Spinal cord (tissue), 9 donors: ENCODE measurements at regions not wholly inside any gene's neighbourhood (a gene's known extent, or its start where the extent isn't known, plus 50 kb on each side); places are given as distances from the start of the nearest gene placed in this dataset.

Source experiments
- DNase-seq, 6 donors: peaks; one replicate each; pipeline versions ENCODE4 v3.0.0 to v3.0.0-alpha.2; 2013 to 2015; ENCODE audit warnings: low spot score in 6 of 6, low read depth in 4 of 6
- H3K27ac ChIP-seq: one replicate; pipeline ENCODE4 v1.5.1; 2013; ENCODE audit warnings: low read depth, low read length, control low read depth
- H3K27me3 ChIP-seq: one replicate; pipeline ENCODE4 v1.6.1; 2013; ENCODE audit warnings: low read length; ENCODE audit not compliant: control insufficient read depth, insufficient read depth
- H3K36me3 ChIP-seq: one replicate; pipeline ENCODE4 v1.6.1; 2013; ENCODE audit warnings: low read length; ENCODE audit not compliant: control insufficient read depth, insufficient read depth
- H3K4me1 ChIP-seq: one replicate; pipeline ENCODE4 v1.6.1; 2013; ENCODE audit warnings: low read length; ENCODE audit not compliant: control insufficient read depth, insufficient read depth
- H3K4me3 ChIP-seq: one replicate; pipeline ENCODE4 v1.5.1; 2013; ENCODE audit warnings: low read depth, low read length, control low read depth
- H3K9me3 ChIP-seq: one replicate; pipeline ENCODE4 v1.6.1; 2013; ENCODE audit warnings: low read length; ENCODE audit not compliant: control insufficient read depth, insufficient read depth
- WGBS: methylation state at CpG from one replicate; pipeline ENCODE4 v1.1.5; 2013; ENCODE audit warnings: missing lambda C conversion rate; ENCODE audit not compliant: insufficient coverage; 5-methylcytosine and 5-hydroxymethylcytosine counted together
- donor health status: healthy.

DNA sequence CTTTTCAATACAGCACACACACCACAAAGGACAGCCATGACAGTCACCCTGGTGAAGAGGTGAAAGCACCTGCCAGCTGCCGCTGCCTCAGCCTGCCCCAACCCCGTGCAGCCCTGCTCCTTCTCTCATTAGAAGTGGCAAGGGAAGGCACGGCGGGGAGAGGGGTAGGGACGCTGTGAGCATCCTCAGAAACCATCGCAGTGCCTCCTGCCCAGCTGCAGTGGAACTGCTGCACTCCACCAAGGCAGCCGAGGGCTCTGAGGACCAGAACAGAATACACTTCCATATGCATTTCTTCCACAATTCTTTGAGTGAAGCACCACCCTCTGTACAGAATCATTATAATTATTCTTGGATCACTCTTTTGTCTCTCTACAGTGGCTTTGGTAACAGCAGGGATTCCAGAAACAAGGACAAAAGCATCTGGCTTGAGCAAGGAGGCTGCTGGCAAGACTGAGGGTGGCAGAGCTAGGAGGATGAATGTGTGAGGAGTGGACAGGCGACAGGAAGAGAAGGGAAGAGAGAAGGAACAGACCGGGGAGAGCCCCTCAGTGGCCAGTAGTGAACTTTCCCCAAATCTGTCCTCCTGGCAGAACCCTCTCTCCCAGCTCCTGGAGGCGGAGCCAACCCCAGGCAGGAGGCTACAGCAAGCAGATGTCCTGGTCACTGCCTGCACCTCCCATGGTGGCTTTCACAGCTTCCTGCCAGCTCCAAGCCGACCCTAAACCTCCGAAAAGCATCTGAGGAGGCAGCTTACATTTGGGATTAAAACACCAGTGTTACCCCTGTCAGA lies 73.2 kb downstream of the MTNR1A start:
- H3K4me1 ChIP-seq, result peaks cover 18% of the 10 kb centered on the region
- DNase-seq, result no peak
- no peaks in the 10 kb centered on the region for H3K36me3 ChIP-seq
- H3K9me3 ChIP-seq, result no peaks in the 10 kb centered on the region
- 77% methylated on average over 10 of the region's 12 CpGs for whole genome bisulfite sequencing
- no peaks in the 10 kb centered on the region for H3K27me3 ChIP-seq
- no peak overlapping the region for H3K4me3 ChIP-seq
- no peak overlapping the region for H3K27ac ChIP-seq

DNA sequence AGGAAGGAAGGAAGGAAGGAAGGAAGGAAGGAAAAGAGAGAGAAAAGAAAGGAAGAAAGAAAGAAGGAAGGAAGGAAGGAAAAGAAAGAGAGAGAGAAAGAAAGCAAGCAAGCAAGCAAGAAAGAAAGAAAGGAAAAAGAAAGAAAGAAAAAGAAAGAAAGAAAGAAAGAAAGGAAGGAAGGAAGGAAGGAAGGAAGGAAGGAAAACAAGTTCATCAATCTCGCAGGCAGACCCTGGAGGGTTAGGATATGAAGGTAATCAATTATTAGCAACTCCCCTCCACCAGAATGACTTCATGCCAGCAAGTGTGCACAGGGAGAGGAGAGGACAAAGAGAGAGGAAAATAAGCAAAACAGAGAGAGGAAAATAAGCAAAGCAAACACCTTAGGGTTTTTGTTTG lies 80.2 kb downstream of the MTNR1A start:
- Histone ChIP-seq H3K4me1 (no peaks in the 10 kb centered on the region), H3K4me3 (no peak overlapping the region), H3K36me3 (no peaks in the 10 kb centered on the region), H3K27me3 (no peaks in the 10 kb centered on the region), H3K27ac (no peak overlapping the region), H3K9me3 (no peaks in the 10 kb centered on the region)
- WGBS, result no CpG with 5 or more reads among the region's 1 CpG
- no peak for DNase-seq

DNA sequence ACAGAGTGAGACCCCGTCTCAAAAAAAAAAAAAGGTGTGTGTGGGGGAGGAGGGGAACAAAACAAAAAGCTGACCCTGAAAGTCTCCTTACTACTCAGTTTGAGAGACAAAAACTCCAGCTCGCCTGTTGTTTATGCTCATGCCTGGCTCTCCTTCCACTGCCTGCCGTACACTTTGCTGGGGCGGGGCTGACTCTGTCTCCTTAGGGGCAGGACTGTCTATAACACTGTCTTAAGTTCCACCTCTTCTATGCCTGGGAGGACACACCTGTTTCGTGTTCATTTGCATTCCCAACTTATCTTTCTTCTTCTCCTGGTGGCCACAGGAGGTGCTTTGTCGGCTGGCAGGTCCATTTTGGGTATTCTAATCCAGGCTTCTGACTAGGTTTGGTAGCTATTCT lies 81.4 kb downstream of the MTNR1A start:
- Histone ChIP-seq H3K4me1 (no peaks in the 10 kb centered on the region), H3K27ac (no peak overlapping the region), H3K9me3 (no peaks in the 10 kb centered on the region), H3K27me3 (no peaks in the 10 kb centered on the region), H3K4me3 (no peak overlapping the region), H3K36me3 (no peaks in the 10 kb centered on the region)
- no peak for DNase-seq
- WGBS, result 58% methylated on average over 5 of the region's 6 CpGs

- Histone ChIP-seq H3K4me1 (no peaks in the 10 kb centered on the region), H3K36me3 (no peaks in the 10 kb centered on the region), H3K27ac (no peak overlapping the region), H3K27me3 (no peaks in the 10 kb centered on the region), H3K4me3 (no peak overlapping the region), H3K9me3 (no peaks in the 10 kb centered on the region)
- DNase-seq, result peak in 4 of 6 donors; percentile 28 to 84 (median 50)
- WGBS, result 23% methylated on average over 4 of the region's 4 CpGs
Observed at GRCh38 chr4:186472948-186473347, 82.4 kb downstream of the MTNR1A start.

DNA sequence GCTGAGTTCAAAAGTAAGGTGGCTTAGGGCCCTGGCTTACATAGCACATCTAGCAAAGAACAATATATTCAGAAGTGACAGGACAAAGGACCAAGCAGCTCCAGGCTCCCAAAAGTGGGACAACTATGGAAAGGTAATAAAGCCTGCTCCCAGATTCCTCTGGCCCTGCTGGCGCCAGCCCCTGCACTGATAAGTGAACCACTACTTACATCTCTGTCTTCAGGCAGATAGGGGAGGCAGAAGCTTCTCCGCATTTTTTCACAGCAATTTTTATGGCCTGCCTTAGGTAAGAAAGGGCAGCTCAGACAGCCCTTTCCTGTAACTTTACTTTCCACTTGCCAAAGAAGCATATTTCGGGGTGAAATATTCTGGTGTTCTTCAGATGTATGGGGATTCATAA lies 83.9 kb downstream of the MTNR1A start:
- H3K36me3 ChIP-seq, result no peaks in the 10 kb centered on the region
- no peaks in the 10 kb centered on the region for H3K4me1 ChIP-seq
- H3K27me3 ChIP-seq, result no peaks in the 10 kb centered on the region
- no peak overlapping the region for H3K4me3 ChIP-seq
- WGBS, result 40% methylated on average over 1 of the region's 3 CpGs
- H3K27ac ChIP-seq, result no peak overlapping the region
- no peak for DNase-seq
- no peaks in the 10 kb centered on the region for H3K9me3 ChIP-seq

- Histone ChIP-seq H3K27ac (no peak overlapping the region), H3K4me3 (no peak overlapping the region), H3K27me3 (no peaks in the 10 kb centered on the region), H3K9me3 (no peaks in the 10 kb centered on the region), H3K36me3 (no peaks in the 10 kb centered on the region), H3K4me1 (no peaks in the 10 kb centered on the region)
- no peak for DNase-seq
- no CpG with 5 or more reads among the region's 5 CpGs for WGBS
Observed at GRCh38 chr4:186458050-186458449, 97.3 kb downstream of the MTNR1A start.

DNA sequence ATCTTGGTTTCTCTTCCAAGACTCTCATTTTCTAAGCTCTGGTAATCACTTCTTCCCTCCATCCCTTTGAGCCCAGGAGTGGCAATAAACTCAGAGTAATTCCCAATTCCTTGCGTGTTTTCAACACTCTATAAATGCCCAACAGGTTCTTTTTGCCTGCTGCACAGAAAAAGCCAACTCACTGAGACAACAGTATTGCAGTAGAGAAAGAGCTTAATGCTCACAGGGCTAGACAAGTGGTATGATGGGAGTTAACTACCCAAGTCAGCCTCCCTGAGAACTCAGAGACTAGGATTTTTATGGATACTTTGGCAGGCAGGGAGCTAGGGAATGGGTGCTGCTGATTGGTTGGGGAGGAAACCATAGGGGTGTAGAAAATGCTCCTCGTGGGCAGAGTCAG lies 103.4 kb downstream of the MTNR1A start:
- no peaks in the 10 kb centered on the region for H3K4me1 ChIP-seq
- H3K27me3 ChIP-seq, result no peaks in the 10 kb centered on the region
- H3K4me3 ChIP-seq, result no peak overlapping the region
- no CpG with 5 or more reads among the region's 2 CpGs for WGBS
- H3K36me3 ChIP-seq, result no peaks in the 10 kb centered on the region
- H3K9me3 ChIP-seq, result peaks cover 8% of the 10 kb centered on the region
- no peak overlapping the region for H3K27ac ChIP-seq
- DNase-seq, result no peak

- Histone ChIP-seq H3K36me3 (no peaks in the 10 kb centered on the region), H3K27ac (no peak overlapping the region), H3K9me3 (peaks cover 8% of the 10 kb centered on the region), H3K4me1 (no peaks in the 10 kb centered on the region), H3K4me3 (no peak overlapping the region), H3K27me3 (no peaks in the 10 kb centered on the region)
- 89% methylated on average over 8 of the region's 8 CpGs for WGBS
- DNase-seq, result no peak
Observed at GRCh38 chr4:186449954-186450353, 105.4 kb downstream of the MTNR1A start.

DNA sequence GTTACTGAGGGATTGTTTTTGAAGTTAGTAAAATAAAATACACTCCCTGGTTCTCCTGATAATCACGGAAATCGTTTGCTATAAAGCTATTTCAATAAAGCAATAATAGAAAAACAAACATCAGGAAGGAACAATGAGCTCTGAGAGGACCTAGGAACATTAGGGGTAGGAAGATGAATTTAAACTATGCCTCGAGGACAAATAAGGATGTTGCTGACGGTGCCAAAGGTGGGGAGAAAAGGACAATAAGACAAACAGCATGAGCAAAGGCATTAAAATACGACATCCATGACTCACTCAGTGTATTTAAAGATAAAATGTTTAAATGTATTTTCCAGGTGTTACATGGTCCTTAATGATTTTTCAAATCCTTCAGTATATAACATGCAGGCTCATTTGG lies 110.3 kb downstream of the MTNR1A start:
- Histone ChIP-seq H3K4me3 (no peak overlapping the region), H3K9me3 (no peaks in the 10 kb centered on the region), H3K36me3 (no peaks in the 10 kb centered on the region), H3K4me1 (no peaks in the 10 kb centered on the region), H3K27me3 (no peaks in the 10 kb centered on the region), H3K27ac (no peak overlapping the region)
- no CpG with 5 or more reads among the region's 5 CpGs for WGBS
- DNase-seq, result peak in 1 of 6 donors; percentile 42

GRCh38 chr4:186441502-186441901 lies 113.9 kb downstream of the MTNR1A start:
- no peaks in the 10 kb centered on the region for H3K9me3 ChIP-seq
- no peak for DNase-seq

More at GRCh38 chr4:186441502-186441901, 113.9 kb downstream of the MTNR1A start:
- H3K27ac ChIP-seq, result no peak overlapping the region
- no peaks in the 10 kb centered on the region for H3K36me3 ChIP-seq
- H3K27me3 ChIP-seq, result no peaks in the 10 kb centered on the region
- no peak overlapping the region for H3K4me3 ChIP-seq
- no peaks in the 10 kb centered on the region for H3K4me1 ChIP-seq
- WGBS, result 100% methylated on average over 2 of the region's 2 CpGs
